ENCODE measurements at regions not wholly inside any gene's neighbourhood (a gene's known extent, or its start where the extent isn't known, plus 50 kb on each side); places are given as distances from the start of the nearest gene placed in this dataset.
A peak's percentile ranks its signal among the peaks of the same experiment; 100 is the strongest.

- Histone ChIP-seq H3K27ac (ENCODE audit: low read depth, low read length) (no peak overlapping the region), H3K9me2 (replicated peaks; ENCODE audit: control insufficient read depth, low read length) (no peaks in the 10 kb centered on the region), H3K4me1 (ENCODE audit: control insufficient read depth, low read length) (no peaks in the 10 kb centered on the region), H3K4me2 (ENCODE audit: low read length) (no peak overlapping the region), H4K20me1 (ENCODE audit: control insufficient read depth, insufficient read depth, low read depth, low read length) (no peaks in the 10 kb centered on the region), H3K36me3 (ENCODE audit: control insufficient read depth, low read length) (no peaks in the 10 kb centered on the region), H3K4me3 (ENCODE audit: low read length) (no peak overlapping the region), H3K27me3 (ENCODE audit: control insufficient read depth, low read length) (no peaks in the 10 kb centered on the region), H3K79me2 (ENCODE audit: control insufficient read depth, low read length) (no peaks in the 10 kb centered on the region), H3F3A (ENCODE audit: control insufficient read depth, insufficient read depth) (no peaks in the 10 kb centered on the region), H3K9me3 (ENCODE audit: control insufficient read depth, insufficient read depth, low read length) (no peaks in the 10 kb centered on the region)
- TF ChIP-seq CTCF (IDR thresholded peaks at IDR 0.05; ENCODE audit: low read depth, low read length, poor library complexity, severe bottlenecking) (no peak), EZH2phosphoT487 (IDR thresholded peaks at IDR 0.05; ENCODE audit: borderline replicate concordance, low read length) (no peak)
Observed at GRCh38 chr4:166498546-166498945, 625.5 kb downstream of the TLL1 start.

GRCh38 chr4:166499820-166500219, 626.8 kb downstream of the TLL1 start:
- no peaks in the 10 kb centered on the region for H3K36me3 ChIP-seq (ENCODE audit: control insufficient read depth, low read length)
- no peaks in the 10 kb centered on the region for H3K4me1 ChIP-seq (ENCODE audit: control insufficient read depth, low read length)
- no peak overlapping the region for H3K4me2 ChIP-seq (ENCODE audit: low read length)
- H3K27ac ChIP-seq (ENCODE audit: low read depth, low read length) = no peak overlapping the region
- H4K20me1 ChIP-seq (ENCODE audit: control insufficient read depth, insufficient read depth, low read depth, low read length) = no peaks in the 10 kb centered on the region
- no peak overlapping the region for H3K4me3 ChIP-seq (ENCODE audit: low read length)
- H3K79me2 ChIP-seq (ENCODE audit: control insufficient read depth, low read length) = no peaks in the 10 kb centered on the region
- no peaks in the 10 kb centered on the region for H3K9me3 ChIP-seq (ENCODE audit: control insufficient read depth, insufficient read depth, low read length)
- H3K27me3 ChIP-seq (ENCODE audit: control insufficient read depth, low read length) = no peaks in the 10 kb centered on the region
- TF ChIP-seq EZH2phosphoT487 (IDR thresholded peaks at IDR 0.05; ENCODE audit: borderline replicate concordance, low read length) (no peak), CTCF (IDR thresholded peaks at IDR 0.05; ENCODE audit: low read depth, low read length, poor library complexity, severe bottlenecking) (no peak)
- no peaks in the 10 kb centered on the region for H3F3A ChIP-seq (ENCODE audit: control insufficient read depth, insufficient read depth)
- H3K9me2 ChIP-seq (replicated peaks; ENCODE audit: control insufficient read depth, low read length) = no peaks in the 10 kb centered on the region

GRCh38 chr4:166501941-166502382, 628.9 kb downstream of the TLL1 start:
- Histone ChIP-seq H3K4me3 (ENCODE audit: low read length) (no peak overlapping the region), H3K36me3 (ENCODE audit: control insufficient read depth, low read length) (no peaks in the 10 kb centered on the region), H3K4me2 (ENCODE audit: low read length) (no peak overlapping the region), H3K4me1 (ENCODE audit: control insufficient read depth, low read length) (no peaks in the 10 kb centered on the region), H4K20me1 (ENCODE audit: control insufficient read depth, insufficient read depth, low read depth, low read length) (no peaks in the 10 kb centered on the region), H3K79me2 (ENCODE audit: control insufficient read depth, low read length) (no peaks in the 10 kb centered on the region), H3K27ac (ENCODE audit: low read depth, low read length) (no peak overlapping the region), H3K9me2 (replicated peaks; ENCODE audit: control insufficient read depth, low read length) (no peaks in the 10 kb centered on the region), H3K27me3 (ENCODE audit: control insufficient read depth, low read length) (no peaks in the 10 kb centered on the region), H3F3A (ENCODE audit: control insufficient read depth, insufficient read depth) (no peaks in the 10 kb centered on the region), H3K9me3 (ENCODE audit: control insufficient read depth, insufficient read depth, low read length) (no peaks in the 10 kb centered on the region)
- TF ChIP-seq CTCF (IDR thresholded peaks at IDR 0.05; ENCODE audit: low read depth, low read length, poor library complexity, severe bottlenecking) = peak; percentile 52
- no peak for TF ChIP-seq EZH2phosphoT487 (IDR thresholded peaks at IDR 0.05; ENCODE audit: borderline replicate concordance, low read length)

- no peaks in the 10 kb centered on the region for H3F3A ChIP-seq (ENCODE audit: control insufficient read depth, insufficient read depth)
- H3K9me3 ChIP-seq (ENCODE audit: control insufficient read depth, insufficient read depth, low read length) = no peaks in the 10 kb centered on the region
- TF ChIP-seq CTCF (IDR thresholded peaks at IDR 0.05; ENCODE audit: low read depth, low read length, poor library complexity, severe bottlenecking) (no peak), EZH2phosphoT487 (IDR thresholded peaks at IDR 0.05; ENCODE audit: borderline replicate concordance, low read length) (no peak)
- H3K27me3 ChIP-seq (ENCODE audit: control insufficient read depth, low read length) = no peaks in the 10 kb centered on the region
- no peak overlapping the region for H3K4me2 ChIP-seq (ENCODE audit: low read length)
- H4K20me1 ChIP-seq (ENCODE audit: control insufficient read depth, insufficient read depth, low read depth, low read length) = no peaks in the 10 kb centered on the region
- H3K9me2 ChIP-seq (replicated peaks; ENCODE audit: control insufficient read depth, low read length) = no peaks in the 10 kb centered on the region
- H3K36me3 ChIP-seq (ENCODE audit: control insufficient read depth, low read length) = no peaks in the 10 kb centered on the region
- no peaks in the 10 kb centered on the region for H3K79me2 ChIP-seq (ENCODE audit: control insufficient read depth, low read length)
- H3K4me1 ChIP-seq (ENCODE audit: control insufficient read depth, low read length) = no peaks in the 10 kb centered on the region
- H3K4me3 ChIP-seq (ENCODE audit: low read length) = no peak overlapping the region
- no peak overlapping the region for H3K27ac ChIP-seq (ENCODE audit: low read depth, low read length)
Observed at GRCh38 chr4:166502660-166503059, 629.6 kb downstream of the TLL1 start.
